GM23338 (cell line): ENCODE measurements at regions not wholly inside any gene's neighbourhood (a gene's known extent, or its start where the extent isn't known, plus 50 kb on each side); places are given as distances from the start of the nearest gene placed in this dataset.

ENCODE experiments used
- ATAC-seq: fragments of 200-7000 bp; cut with Tn5 transposase; 3 replicates; pipeline ENCODE4 v1.9.1; 2020
- DNase-seq: peaks from one replicate; pipeline ENCODE4 v3.0.0-alpha.2; 2015; ENCODE audit warnings: low spot score
- H2AFZ ChIP-seq: fragments of 200-600 bp; sonication (generic); 2 replicates; pipeline ENCODE4 v1.8.0; 2016; ENCODE audit warnings: antibody characterized with exemption, mild to moderate bottlenecking, moderate library complexity
- H3F3A ChIP-seq: fragments of 200-600 bp; sonication (generic); replicated peaks from 2 replicates; pipeline ENCODE4 v1.8.0; 2017; ENCODE audit warnings: antibody characterized with exemption, mixed run types, low read depth
- H3K27ac ChIP-seq: fragments of 200-600 bp; sonication (generic); 2 replicates; pipeline ENCODE4 v1.6.1; 2016; ENCODE audit warnings: low read depth
- H3K27me3 ChIP-seq: fragments of 200-600 bp; sonication (generic); 2 replicates; pipeline ENCODE4 v1.8.0; 2016; ENCODE audit warnings: mild to moderate bottlenecking, mixed run types, moderate library complexity; ENCODE audit not compliant: insufficient read depth
- H3K36me3 ChIP-seq: fragments of 200-600 bp; sonication (generic); 2 replicates; pipeline ENCODE4 v1.8.0; 2016; ENCODE audit warnings: mild to moderate bottlenecking; ENCODE audit not compliant: insufficient read depth
- H3K4me1 ChIP-seq: fragments of 200-600 bp; sonication (generic); 2 replicates; pipeline ENCODE4 v1.8.0; 2016; ENCODE audit warnings: mild to moderate bottlenecking, moderate library complexity; ENCODE audit not compliant: insufficient read depth
- H3K4me2 ChIP-seq: fragments of 200-600 bp; sonication (generic); 2 replicates; pipeline ENCODE4 v1.7.1; 2017; ENCODE audit warnings: mixed run types
- H3K4me3 ChIP-seq: fragments of 200-600 bp; sonication (generic); 2 replicates; pipeline ENCODE4 v1.6.1; 2016; ENCODE audit warnings: mixed run types
- H3K79me2 ChIP-seq: fragments of 200-600 bp; sonication (generic); replicated peaks from 2 replicates; pipeline ENCODE4 v1.8.0; 2017; ENCODE audit warnings: mild to moderate bottlenecking; ENCODE audit not compliant: insufficient read depth
- H3K9me2 ChIP-seq: fragments of 200-600 bp; sonication (generic); 2 replicates; pipeline ENCODE4 v1.8.0; 2017; ENCODE audit not compliant: insufficient read depth
- H4K20me1 ChIP-seq: fragments of 200-600 bp; sonication (generic); replicated peaks from 2 replicates; pipeline ENCODE4 v1.8.0; 2017; ENCODE audit warnings: mild to moderate bottlenecking; ENCODE audit not compliant: insufficient read depth
- H3K27ac Mint-ChIP-seq: 2 replicates; pipeline ENCODE4 v1.8.0; 2020; ENCODE audit warnings: inconsistent platforms, mild to moderate bottlenecking, moderate library complexity, mixed read lengths
- H3K27me3 Mint-ChIP-seq: 3 replicates; pipeline ENCODE4 v1.8.0; 2022; ENCODE audit warnings: low read depth, mild to moderate bottlenecking, moderate library complexity, mixed read lengths, inconsistent platforms; ENCODE audit not compliant: insufficient read depth, poor library complexity
- H3K36me3 Mint-ChIP-seq: 3 replicates; pipeline ENCODE4 v1.8.0; 2021; ENCODE audit warnings: low read depth, mild to moderate bottlenecking, inconsistent platforms, moderate library complexity, mixed read lengths
- H3K4me1 Mint-ChIP-seq: 3 replicates; pipeline ENCODE4 v1.8.0; 2020; ENCODE audit warnings: mild to moderate bottlenecking, inconsistent platforms, mixed read lengths
- H3K4me3 Mint-ChIP-seq: 3 replicates; pipeline ENCODE4 v1.8.0; 2021; ENCODE audit warnings: moderate library complexity, mild to moderate bottlenecking, inconsistent platforms, mixed read lengths
- H3K9me3 Mint-ChIP-seq: 3 replicates; pipeline ENCODE4 v1.8.0; 2020; ENCODE audit warnings: moderate library complexity, mild to moderate bottlenecking, inconsistent platforms, mixed read lengths
- CREB1 ChIP-seq: fragments of 250-450 bp; sonication (Bioruptor Pico); IDR thresholded peaks from 2 replicates; pipeline ENCODE4 v1.5.0; 2020; ENCODE audit warnings: low read depth, mild to moderate bottlenecking, moderate library complexity
- EZH2 ChIP-seq: fragments of 200-600 bp; sonication (generic); IDR thresholded peaks from one replicate; pipeline ENCODE4 v1.8.0; 2017; ENCODE audit warnings: antibody characterized with exemption, mild to moderate bottlenecking, low read depth; ENCODE audit not compliant: unreplicated experiment
- EZH2phosphoT487 ChIP-seq: fragments of 200-600 bp; sonication (generic); IDR thresholded peaks from one replicate; pipeline ENCODE4 v1.8.1; 2018; ENCODE audit warnings: antibody characterized with exemption; ENCODE audit not compliant: unreplicated experiment
- JUNB ChIP-seq: IDR thresholded peaks from one replicate; pipeline ENCODE4 v1.6.1; 2016; ENCODE audit warnings: antibody characterized with exemption; ENCODE audit not compliant: unreplicated experiment
- NANOG ChIP-seq: IDR thresholded peaks from 2 replicates; pipeline ENCODE4 v1.6.1; 2016; ENCODE audit warnings: antibody characterized with exemption, borderline replicate concordance
- POLR2AphosphoS5 ChIP-seq: IDR thresholded peaks from 2 replicates; pipeline ENCODE4 v1.6.1; 2016; ENCODE audit warnings: antibody characterized with exemption, low read depth
- STAT1 ChIP-seq: IDR thresholded peaks from one replicate; pipeline ENCODE4 v1.6.1; 2016; ENCODE audit warnings: antibody characterized with exemption; ENCODE audit not compliant: unreplicated experiment
- ZNF114 ChIP-seq: fragments of 250-450 bp; sonication (Bioruptor Pico); IDR thresholded peaks from 2 replicates; pipeline ENCODE4 v1.5.0; 2020; ENCODE audit warnings: mild to moderate bottlenecking, moderate library complexity
- ZNF331 ChIP-seq: fragments of 250-450 bp; sonication (Bioruptor Pico); IDR thresholded peaks from 2 replicates; pipeline ENCODE4 v1.5.0; 2020; ENCODE audit warnings: low read depth, mild to moderate bottlenecking, moderate library complexity
- TF ChIP-seq, protein P1 (sequence below), 2 experiments: fragments of 200-600 bp in 1 of 2; sonication (generic) in 1 of 2; conservative IDR thresholded peaks; 2 replicates each; pipeline versions ENCODE4 v1.5.1 to v1.6.1; 2016 to 2017; ENCODE audit warnings: antibody characterized with exemption in 2 of 2, low read depth in 2 of 2, mild to moderate bottlenecking in 2 of 2, moderate library complexity in 1 of 2
- TF ChIP-seq, protein P2 (sequence below): fragments of 250-450 bp; sonication (Bioruptor Pico); IDR thresholded peaks from 2 replicates; pipeline ENCODE4 v1.5.0; 2020; ENCODE audit warnings: mild to moderate bottlenecking, moderate library complexity
- TF ChIP-seq, protein P3 (sequence below): IDR thresholded peaks from 2 replicates; pipeline ENCODE4 v1.6.1; 2016; ENCODE audit warnings: antibody characterized with exemption
- TF ChIP-seq, protein P4 (sequence below): IDR thresholded peaks from one replicate; pipeline ENCODE4 v1.6.1; 2018; ENCODE audit warnings: antibody characterized with exemption; ENCODE audit not compliant: unreplicated experiment

DNA sequence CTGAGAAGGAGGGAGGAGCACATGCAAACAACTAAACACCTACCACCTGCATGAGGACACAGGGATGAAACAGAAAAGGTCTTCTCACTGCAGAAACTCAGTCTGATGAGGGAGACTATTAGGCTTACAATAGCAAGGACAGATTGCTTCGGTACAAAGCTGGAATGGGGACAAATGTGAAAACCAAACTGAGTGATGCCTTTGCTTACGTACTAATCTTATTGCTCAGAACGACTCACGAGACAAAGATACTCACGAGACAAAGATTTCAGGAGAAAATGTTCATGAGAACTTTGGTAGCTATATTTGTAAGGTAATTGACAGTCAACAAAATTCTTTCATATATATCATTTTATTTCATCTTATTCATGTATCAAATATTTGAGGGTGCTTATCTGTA lies 71.9 kb upstream of the TAF1L start:
- Mint-ChIP-seq H3K27me3 (peaks cover 6% of the 10 kb centered on the region), H3K9me3 (peaks cover 15% of the 10 kb centered on the region), H3K4me1 (0 out of 3 replicates have a peak, but pooled peaks cover 3% of the 10 kb centered on the region), H3K4me3 (no peak overlapping the region), H3K36me3 (peaks cover 12% of the 10 kb centered on the region), H3K27ac (no peak overlapping the region)
- Histone ChIP-seq H3F3A (no peaks in the 10 kb centered on the region), H3K79me2 (no peaks in the 10 kb centered on the region), H2AFZ (no peak overlapping the region), H3K27ac (no peak overlapping the region), H3K27me3 (no peaks in the 10 kb centered on the region), H4K20me1 (no peaks in the 10 kb centered on the region), H3K4me1 (no peaks in the 10 kb centered on the region), H3K36me3 (no peaks in the 10 kb centered on the region), H3K4me3 (no peak overlapping the region), H3K4me2 (no peak overlapping the region), H3K9me2 (no peaks in the 10 kb centered on the region)
- ATAC-seq (no peak), DNase-seq (no peak)
- TF ChIP-seq CREB1 (CRISPR knock-in tag) (no peak), ZNF331 (CRISPR knock-in tag) (no peak), ZNF114 (no peak), NANOG (no peak), EZH2phosphoT487 (no peak), JUNB (no peak), STAT1 (no peak), EZH2 (no peak), POLR2AphosphoS5 (no peak)
- TF ChIP-seq, protein P1, sequence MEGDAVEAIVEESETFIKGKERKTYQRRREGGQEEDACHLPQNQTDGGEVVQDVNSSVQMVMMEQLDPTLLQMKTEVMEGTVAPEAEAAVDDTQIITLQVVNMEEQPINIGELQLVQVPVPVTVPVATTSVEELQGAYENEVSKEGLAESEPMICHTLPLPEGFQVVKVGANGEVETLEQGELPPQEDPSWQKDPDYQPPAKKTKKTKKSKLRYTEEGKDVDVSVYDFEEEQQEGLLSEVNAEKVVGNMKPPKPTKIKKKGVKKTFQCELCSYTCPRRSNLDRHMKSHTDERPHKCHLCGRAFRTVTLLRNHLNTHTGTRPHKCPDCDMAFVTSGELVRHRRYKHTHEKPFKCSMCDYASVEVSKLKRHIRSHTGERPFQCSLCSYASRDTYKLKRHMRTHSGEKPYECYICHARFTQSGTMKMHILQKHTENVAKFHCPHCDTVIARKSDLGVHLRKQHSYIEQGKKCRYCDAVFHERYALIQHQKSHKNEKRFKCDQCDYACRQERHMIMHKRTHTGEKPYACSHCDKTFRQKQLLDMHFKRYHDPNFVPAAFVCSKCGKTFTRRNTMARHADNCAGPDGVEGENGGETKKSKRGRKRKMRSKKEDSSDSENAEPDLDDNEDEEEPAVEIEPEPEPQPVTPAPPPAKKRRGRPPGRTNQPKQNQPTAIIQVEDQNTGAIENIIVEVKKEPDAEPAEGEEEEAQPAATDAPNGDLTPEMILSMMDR (conservative IDR thresholded peaks at IDR 0.05; ENCODE audit: low read depth in 2 of 2), result no peak
- TF ChIP-seq, protein P2, sequence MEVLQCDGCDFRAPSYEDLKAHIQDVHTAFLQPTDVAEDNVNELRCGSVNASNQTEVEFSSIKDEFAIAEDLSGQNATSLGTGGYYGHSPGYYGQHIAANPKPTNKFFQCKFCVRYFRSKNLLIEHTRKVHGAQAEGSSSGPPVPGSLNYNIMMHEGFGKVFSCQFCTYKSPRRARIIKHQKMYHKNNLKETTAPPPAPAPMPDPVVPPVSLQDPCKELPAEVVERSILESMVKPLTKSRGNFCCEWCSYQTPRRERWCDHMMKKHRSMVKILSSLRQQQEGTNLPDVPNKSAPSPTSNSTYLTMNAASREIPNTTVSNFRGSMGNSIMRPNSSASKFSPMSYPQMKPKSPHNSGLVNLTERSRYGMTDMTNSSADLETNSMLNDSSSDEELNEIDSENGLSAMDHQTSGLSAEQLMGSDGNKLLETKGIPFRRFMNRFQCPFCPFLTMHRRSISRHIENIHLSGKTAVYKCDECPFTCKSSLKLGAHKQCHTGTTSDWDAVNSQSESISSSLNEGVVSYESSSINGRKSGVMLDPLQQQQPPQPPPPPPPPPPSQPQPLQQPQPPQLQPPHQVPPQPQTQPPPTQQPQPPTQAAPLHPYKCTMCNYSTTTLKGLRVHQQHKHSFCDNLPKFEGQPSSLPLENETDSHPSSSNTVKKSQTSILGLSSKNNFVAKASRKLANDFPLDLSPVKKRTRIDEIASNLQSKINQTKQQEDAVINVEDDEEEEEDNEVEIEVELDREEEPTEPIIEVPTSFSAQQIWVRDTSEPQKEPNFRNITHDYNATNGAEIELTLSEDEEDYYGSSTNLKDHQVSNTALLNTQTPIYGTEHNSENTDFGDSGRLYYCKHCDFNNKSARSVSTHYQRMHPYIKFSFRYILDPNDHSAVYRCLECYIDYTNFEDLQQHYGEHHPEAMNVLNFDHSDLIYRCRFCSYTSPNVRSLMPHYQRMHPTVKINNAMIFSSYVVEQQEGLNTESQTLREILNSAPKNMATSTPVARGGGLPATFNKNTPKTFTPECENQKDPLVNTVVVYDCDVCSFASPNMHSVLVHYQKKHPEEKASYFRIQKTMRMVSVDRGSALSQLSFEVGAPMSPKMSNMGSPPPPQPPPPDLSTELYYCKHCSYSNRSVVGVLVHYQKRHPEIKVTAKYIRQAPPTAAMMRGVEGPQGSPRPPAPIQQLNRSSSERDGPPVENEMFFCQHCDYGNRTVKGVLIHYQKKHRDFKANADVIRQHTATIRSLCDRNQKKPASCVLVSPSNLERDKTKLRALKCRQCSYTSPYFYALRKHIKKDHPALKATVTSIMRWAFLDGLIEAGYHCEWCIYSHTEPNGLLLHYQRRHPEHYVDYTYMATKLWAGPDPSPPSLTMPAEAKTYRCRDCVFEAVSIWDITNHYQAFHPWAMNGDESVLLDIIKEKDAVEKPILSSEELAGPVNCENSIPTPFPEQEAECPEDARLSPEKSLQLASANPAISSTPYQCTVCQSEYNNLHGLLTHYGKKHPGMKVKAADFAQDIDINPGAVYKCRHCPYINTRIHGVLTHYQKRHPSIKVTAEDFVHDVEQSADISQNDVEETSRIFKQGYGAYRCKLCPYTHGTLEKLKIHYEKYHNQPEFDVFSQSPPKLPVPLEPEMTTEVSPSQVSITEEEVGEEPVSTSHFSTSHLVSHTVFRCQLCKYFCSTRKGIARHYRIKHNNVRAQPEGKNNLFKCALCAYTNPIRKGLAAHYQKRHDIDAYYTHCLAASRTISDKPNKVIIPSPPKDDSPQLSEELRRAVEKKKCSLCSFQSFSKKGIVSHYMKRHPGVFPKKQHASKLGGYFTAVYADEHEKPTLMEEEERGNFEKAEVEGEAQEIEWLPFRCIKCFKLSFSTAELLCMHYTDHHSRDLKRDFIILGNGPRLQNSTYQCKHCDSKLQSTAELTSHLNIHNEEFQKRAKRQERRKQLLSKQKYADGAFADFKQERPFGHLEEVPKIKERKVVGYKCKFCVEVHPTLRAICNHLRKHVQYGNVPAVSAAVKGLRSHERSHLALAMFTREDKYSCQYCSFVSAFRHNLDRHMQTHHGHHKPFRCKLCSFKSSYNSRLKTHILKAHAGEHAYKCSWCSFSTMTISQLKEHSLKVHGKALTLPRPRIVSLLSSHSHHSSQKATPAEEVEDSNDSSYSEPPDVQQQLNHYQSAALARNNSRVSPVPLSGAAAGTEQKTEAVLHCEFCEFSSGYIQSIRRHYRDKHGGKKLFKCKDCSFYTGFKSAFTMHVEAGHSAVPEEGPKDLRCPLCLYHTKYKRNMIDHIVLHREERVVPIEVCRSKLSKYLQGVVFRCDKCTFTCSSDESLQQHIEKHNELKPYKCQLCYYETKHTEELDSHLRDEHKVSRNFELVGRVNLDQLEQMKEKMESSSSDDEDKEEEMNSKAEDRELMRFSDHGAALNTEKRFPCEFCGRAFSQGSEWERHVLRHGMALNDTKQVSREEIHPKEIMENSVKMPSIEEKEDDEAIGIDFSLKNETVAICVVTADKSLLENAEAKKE (CRISPR knock-in tag), result no peak
- TF ChIP-seq, protein P3, sequence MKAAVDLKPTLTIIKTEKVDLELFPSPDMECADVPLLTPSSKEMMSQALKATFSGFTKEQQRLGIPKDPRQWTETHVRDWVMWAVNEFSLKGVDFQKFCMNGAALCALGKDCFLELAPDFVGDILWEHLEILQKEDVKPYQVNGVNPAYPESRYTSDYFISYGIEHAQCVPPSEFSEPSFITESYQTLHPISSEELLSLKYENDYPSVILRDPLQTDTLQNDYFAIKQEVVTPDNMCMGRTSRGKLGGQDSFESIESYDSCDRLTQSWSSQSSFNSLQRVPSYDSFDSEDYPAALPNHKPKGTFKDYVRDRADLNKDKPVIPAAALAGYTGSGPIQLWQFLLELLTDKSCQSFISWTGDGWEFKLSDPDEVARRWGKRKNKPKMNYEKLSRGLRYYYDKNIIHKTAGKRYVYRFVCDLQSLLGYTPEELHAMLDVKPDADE, result no peak
- TF ChIP-seq, protein P4, sequence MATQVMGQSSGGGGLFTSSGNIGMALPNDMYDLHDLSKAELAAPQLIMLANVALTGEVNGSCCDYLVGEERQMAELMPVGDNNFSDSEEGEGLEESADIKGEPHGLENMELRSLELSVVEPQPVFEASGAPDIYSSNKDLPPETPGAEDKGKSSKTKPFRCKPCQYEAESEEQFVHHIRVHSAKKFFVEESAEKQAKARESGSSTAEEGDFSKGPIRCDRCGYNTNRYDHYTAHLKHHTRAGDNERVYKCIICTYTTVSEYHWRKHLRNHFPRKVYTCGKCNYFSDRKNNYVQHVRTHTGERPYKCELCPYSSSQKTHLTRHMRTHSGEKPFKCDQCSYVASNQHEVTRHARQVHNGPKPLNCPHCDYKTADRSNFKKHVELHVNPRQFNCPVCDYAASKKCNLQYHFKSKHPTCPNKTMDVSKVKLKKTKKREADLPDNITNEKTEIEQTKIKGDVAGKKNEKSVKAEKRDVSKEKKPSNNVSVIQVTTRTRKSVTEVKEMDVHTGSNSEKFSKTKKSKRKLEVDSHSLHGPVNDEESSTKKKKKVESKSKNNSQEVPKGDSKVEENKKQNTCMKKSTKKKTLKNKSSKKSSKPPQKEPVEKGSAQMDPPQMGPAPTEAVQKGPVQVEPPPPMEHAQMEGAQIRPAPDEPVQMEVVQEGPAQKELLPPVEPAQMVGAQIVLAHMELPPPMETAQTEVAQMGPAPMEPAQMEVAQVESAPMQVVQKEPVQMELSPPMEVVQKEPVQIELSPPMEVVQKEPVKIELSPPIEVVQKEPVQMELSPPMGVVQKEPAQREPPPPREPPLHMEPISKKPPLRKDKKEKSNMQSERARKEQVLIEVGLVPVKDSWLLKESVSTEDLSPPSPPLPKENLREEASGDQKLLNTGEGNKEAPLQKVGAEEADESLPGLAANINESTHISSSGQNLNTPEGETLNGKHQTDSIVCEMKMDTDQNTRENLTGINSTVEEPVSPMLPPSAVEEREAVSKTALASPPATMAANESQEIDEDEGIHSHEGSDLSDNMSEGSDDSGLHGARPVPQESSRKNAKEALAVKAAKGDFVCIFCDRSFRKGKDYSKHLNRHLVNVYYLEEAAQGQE, result no peak
